SW 1271 (cell line): ENCODE measurements at regions not wholly inside any gene's neighbourhood (a gene's known extent, or its start where the extent isn't known, plus 50 kb on each side); places are given as distances from the start of the nearest gene placed in this dataset.

Experiments
- DNase-seq, 2 experiments: peaks; one replicate each; lab custom pipeline; 2025; lab: John Stamatoyannopoulos, UW

GRCh38 chr10:2445370-2445769 is 622.0 kb upstream of the PFKP start:
- no peak for DNase-seq

DNA sequence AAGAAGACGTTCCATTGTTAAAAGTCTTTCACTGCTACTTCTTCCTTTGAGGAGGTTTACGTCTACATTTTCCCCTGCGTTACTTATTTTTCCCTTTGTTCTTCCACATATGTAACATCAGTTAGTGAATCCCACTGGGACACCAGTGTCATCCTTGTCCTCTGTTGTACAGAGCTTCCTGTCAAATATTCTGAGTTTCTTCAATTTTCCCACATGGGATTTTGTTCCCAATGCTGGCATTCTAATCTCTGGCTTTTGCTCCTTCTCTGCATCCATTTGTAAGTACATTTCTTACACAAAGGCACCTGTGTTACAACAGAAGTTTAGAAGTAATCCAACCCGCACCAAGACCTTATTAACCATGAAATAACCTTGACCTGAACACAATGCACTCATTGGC is 627.4 kb upstream of the PFKP start:
- no peak for DNase-seq

GRCh38 chr10:2439000-2439399 is 628.3 kb upstream of the PFKP start:
- no peak for DNase-seq

DNA sequence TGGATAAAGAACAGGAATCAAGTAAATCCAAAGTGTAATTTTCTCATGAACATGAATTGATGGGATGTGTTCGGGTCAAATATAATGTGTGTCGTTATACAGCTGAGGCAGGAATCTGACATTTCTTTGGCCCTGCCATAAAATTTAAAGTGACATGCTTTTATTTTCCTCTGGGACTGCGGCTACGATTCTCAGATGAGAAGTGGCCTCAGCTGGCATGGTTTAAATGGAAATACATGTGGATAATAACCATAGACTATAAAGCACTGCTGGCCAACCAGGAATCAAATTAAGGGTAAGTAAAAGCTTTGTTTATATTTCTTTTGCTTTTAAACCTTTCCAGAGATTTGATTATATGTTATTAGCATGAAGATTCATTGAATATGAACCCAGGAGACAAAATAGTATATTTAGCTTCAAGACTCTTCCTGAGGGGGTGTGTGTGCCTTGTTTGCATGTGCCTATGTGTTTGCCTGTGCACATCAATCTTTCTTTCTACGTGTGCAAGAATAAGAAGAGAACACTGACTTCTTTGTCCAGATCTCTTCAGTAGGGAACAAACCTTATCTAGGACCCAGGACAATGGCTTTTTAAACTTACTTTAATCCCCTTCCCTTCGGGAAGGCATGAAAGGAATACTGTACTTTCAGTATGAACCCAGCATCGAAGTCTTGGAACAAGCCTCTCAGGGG is 629.0 kb upstream of the PFKP start:
- DNase-seq, result no peak

DNA sequence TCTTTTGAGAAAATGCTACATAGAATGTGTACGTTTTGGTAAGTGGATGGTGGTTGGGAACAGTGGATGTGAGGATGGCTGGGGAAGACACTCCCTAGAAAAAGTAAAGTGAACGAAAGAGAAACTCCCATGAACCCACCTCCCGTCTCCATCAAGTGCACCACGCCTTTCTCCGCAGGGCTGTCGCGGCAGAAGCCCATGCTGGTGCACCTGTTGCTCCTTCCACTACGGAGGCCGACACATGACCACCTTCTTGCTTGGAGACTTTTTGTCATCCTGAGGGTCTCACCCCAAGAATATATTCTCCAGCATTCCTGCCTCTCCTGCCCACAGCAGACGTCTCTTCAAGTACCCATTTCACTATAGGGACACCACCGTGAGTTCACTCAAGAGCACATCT is 630.4 kb upstream of the PFKP start:
- no peak for DNase-seq

DNA sequence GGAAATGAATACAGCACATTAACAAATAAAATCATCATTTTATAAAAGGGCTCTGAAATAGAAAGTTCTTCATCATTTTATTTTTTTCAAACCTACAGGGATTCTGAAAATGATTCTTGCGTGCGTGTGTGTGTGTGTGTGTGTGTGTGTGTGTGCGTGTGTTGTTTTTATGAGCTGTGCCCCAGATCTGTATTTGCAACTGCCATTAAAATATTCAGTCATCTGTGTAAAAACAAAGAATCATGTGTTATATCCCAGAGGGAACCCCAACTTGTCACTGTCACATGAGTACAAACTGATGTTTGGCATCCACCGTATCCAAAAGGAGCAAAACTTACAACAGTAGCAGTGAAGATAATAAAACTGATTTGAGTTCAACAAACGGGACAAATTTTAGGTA is 635.4 kb upstream of the PFKP start:
- no peak for DNase-seq

GRCh38 chr10:2427412-2427811 is 639.9 kb upstream of the PFKP start:
- no peak for DNase-seq

DNA sequence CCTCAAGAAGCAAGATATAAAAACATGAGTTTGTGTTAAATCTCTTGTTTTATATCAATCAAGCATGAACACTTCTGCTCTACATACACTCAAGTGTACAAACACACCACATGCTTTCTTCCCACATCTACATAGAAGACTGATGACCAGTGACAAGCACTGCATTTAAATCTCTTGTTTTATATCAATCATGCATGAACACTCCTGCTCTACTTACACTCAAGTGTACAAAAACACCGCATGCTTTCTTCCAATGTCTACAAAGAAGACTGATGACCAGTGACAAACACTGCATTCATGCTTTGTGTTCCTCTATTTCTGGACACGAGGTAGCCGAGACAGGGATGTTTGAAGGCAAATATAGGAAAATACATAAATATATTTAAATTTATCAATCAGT is 642.0 kb upstream of the PFKP start:
- no peak for DNase-seq

GRCh38 chr10:2414562-2414961 is 652.8 kb upstream of the PFKP start:
- DNase-seq, result no peak

- DNase-seq, result no peak
These were observed 653.3 kb upstream of the PFKP start for GRCh38 chr10:2414039-2414438.

GRCh38 chr10:2410049-2410448 is 657.3 kb upstream of the PFKP start:
- no peak for DNase-seq

GRCh38 chr10:2401459-2401858 is 664.1 kb upstream of the ADARB2 start:
- no peak for DNase-seq

- DNase-seq, result no peak
These were observed 662.2 kb upstream of the ADARB2 start for GRCh38 chr10:2399482-2399881.

DNA sequence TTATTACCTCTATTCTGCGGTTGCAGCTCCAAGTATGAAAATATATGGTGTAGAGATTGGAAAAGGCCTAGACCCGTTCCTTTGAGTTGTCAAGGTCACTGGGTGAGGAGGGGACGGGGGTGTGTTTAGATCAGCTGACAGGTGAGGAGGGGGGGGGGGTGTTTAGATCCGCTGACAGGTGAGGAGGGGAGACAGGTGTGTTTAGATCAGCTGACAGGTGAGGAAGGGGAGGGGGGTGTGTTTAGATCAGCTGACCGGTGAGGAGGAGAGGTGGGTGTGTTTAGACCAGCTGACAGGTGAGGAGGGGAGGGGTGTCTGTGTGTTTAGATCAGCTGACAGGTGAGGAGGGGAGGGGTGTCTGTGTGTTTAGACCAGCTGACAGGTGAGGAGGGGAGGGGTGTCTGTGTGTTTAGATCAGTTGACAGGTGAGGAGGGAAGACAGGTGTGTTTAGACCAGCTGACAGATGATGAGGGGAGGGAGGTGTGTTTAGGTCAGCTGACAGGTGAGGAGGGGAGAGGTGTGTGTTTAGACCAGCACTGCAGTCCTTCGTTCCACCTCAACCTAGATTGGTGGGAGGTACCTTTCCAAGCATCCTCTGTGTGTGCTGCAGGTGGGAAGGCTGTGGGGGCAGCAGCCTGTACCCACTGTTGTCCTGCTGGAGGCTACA is 655.0 kb upstream of the ADARB2 start:
- no peak for DNase-seq

DNA sequence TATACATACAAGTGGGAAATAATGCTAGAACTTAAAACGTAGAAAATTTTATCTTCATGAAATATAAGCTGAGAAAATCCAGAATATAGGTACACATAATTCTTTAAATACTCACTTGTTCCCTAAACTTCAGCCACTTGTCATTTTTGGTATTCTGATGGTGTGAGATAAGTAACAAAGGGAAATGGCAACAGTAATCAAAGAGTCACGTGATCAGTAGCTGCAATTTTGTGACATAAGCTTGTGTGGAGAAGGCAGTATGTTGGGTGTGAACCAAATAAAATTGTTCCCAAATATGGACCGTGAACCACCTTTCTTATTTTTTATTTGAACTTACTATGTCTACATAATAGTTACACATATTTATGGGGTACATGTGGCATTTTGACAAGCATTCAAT is 650.3 kb upstream of the ADARB2 start:
- no peak for DNase-seq

DNA sequence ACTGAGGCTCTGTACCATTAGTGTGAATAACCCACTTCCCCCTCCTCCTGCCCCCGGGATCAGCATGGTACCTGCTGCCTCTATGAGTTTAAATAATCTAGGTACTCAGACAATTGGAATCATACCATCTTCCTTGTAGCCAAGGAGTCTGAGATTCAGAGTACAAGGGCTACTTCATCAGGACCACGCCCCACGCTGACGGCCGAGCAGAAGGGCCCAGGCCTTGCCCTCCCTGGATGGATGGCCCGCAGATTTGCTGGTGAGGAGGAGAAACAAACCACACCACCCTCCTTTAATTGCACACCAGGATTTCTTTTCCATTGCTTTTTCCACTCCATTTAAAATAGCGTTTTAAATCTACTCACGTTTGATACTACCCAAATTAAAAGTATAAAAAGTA is 649.9 kb upstream of the ADARB2 start:
- no peak for DNase-seq

GRCh38 chr10:2380218-2380617 is 642.9 kb upstream of the ADARB2 start:
- DNase-seq, result no peak

DNA sequence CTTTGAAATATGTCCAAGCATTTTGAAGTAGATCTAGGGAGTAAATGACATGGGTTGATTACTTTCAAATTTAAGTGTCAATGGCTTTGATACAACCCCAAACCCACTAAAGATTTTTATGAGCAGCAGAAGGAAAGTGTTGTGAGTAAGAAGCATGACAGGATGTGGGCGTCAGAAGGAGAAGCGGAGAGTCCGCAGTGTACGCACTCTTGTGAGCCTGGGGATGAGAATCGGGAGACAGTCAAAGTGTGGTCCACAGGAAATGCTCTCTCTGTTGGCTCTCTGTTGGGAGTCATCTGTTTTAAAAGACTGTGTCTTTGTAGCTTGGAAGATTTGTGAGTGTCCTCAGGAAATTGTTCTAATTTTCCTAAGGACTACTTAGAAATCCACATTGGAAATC is 629.8 kb upstream of the ADARB2 start:
- no peak for DNase-seq

GRCh38 chr10:2366264-2366931 is 629.1 kb upstream of the ADARB2 start:
- DNase-seq, result no peak

- DNase-seq, result no peak
These were observed 625.0 kb upstream of the ADARB2 start for GRCh38 chr10:2362331-2362730.

- no peak for DNase-seq
These were observed 621.3 kb upstream of the ADARB2 start for GRCh38 chr10:2358586-2358985.

DNA sequence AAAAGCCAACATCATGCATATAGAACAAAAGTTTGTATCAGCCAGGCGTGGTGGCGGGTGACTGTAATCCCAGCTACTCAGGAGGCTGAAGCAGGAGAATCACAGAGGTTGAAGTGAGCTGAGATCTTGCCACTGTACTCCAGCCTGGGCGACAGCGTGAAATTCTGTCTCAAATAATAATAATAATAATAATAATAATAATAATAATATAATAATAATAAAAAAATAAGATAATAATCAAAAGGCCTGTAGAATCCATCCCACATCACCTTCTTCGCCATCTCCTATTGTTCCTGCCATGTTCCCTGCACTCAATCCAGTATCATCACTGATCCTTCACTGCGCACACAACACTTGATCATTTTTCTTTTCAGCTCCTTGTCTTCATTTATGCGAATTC is 619.3 kb upstream of the ADARB2 start:
- DNase-seq, result no peak

GRCh38 chr10:2351566-2351965 is 614.2 kb upstream of the ADARB2 start:
- DNase-seq, result no peak

GRCh38 chr10:2342206-2342605 is 604.9 kb upstream of the ADARB2 start:
- no peak for DNase-seq
